Brain microvascular endothelial cell (primary cell): ENCODE measurements at regions not wholly inside any gene's neighbourhood (a gene's known extent, or its start where the extent isn't known, plus 50 kb on each side); places are given as distances from the start of the nearest gene placed in this dataset.
A peak's percentile ranks its signal among the peaks of the same experiment; 100 is the strongest.

Experiments
- DNase-seq: peaks from one replicate; pipeline ENCODE4 v3.0.0-alpha.2; 2020
- H3K27ac ChIP-seq: fragments of 250-450 bp; sonication (Bioruptor Pico); 2 replicates; pipeline ENCODE4 v1.5.1; 2020; ENCODE audit warnings: mild to moderate bottlenecking, moderate library complexity
- H3K27me3 ChIP-seq: fragments of 250-450 bp; sonication (Bioruptor Pico); replicated peaks from 2 replicates; pipeline ENCODE4 v1.5.1; 2020; ENCODE audit warnings: mild to moderate bottlenecking
- H3K36me3 ChIP-seq: fragments of 250-450 bp; sonication (Bioruptor Pico); replicated peaks from 2 replicates; pipeline ENCODE4 v1.5.1; 2020; ENCODE audit warnings: mild to moderate bottlenecking
- H3K4me3 ChIP-seq: 2 replicates; pipeline ENCODE4 v1.5.1; 2011; ENCODE audit warnings: low read depth, mild to moderate bottlenecking, control low read depth, low read length, moderate library complexity
- in situ Hi-C: cut with HindIII; loops from 2 replicates; pipeline ENCODE4 v1.10.0; 2017; ENCODE audit warnings: low sequenced_read_pairs, low pct_ligation_motif_present
- TF ChIP-seq, protein P1 (sequence below): IDR thresholded peaks from 2 replicates; pipeline ENCODE4 v1.5.1; 2011; ENCODE audit warnings: low read depth, mild to moderate bottlenecking, moderate library complexity, low read length, control low read depth, inconsistent platforms; ENCODE audit errors: missing control alignments

DNA sequence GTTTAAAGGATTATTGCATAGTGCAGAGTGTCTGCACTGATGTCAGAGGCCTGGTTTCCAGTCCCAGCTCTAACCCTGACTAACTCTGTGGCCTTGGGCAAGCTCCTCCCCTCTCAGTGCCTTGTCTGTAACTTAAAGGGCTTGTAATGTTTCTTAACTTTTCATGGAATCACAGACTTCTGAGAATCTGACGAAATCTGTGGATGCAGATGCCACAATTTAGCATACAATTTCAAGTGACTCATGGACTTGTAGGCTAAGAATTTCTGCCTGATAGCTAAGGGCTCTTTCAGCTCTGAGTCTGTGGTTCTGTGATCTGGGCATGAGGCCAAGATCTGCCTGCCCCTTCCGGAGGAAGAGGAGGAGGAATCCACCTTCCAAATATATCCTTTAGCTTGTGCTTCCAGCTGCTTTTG lies 236.9 kb downstream of the AR start:
- TF ChIP-seq, protein P1, sequence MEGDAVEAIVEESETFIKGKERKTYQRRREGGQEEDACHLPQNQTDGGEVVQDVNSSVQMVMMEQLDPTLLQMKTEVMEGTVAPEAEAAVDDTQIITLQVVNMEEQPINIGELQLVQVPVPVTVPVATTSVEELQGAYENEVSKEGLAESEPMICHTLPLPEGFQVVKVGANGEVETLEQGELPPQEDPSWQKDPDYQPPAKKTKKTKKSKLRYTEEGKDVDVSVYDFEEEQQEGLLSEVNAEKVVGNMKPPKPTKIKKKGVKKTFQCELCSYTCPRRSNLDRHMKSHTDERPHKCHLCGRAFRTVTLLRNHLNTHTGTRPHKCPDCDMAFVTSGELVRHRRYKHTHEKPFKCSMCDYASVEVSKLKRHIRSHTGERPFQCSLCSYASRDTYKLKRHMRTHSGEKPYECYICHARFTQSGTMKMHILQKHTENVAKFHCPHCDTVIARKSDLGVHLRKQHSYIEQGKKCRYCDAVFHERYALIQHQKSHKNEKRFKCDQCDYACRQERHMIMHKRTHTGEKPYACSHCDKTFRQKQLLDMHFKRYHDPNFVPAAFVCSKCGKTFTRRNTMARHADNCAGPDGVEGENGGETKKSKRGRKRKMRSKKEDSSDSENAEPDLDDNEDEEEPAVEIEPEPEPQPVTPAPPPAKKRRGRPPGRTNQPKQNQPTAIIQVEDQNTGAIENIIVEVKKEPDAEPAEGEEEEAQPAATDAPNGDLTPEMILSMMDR = no peak
- Histone ChIP-seq H3K27me3 (no peaks in the 10 kb centered on the region), H3K27ac (peak overlapping the region; percentile 58), H3K4me3 (no peak overlapping the region), H3K36me3 (no peaks in the 10 kb centered on the region)
- in situ Hi-C loops = no loop called here
- peak; percentile 91 for DNase-seq

DNA sequence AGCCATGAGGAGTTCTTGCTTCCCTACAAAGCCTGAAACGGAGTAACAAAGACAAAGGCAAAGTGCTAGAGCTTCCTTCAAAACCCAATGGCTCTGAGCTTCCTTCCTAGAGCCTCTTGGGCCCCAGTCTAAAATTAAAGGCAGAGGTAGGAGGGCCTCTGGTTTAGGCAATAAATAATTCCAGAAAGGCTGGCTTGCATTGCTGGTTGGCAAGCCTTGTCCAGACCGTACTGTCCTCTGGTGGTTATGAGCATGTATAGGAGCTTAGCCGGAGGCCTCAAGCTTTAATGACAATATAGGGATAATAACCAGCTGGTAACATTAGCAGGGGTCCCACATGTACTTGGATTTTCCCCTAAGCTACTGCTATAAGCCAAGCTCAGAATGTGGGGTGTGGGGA lies 237.3 kb downstream of the AR start:
- in situ Hi-C loops = no loop called here
- TF ChIP-seq, protein P1 = peak; percentile 56
- Histone ChIP-seq H3K27ac (peak overlapping the region; percentile 58), H3K36me3 (no peaks in the 10 kb centered on the region), H3K27me3 (no peaks in the 10 kb centered on the region), H3K4me3 (no peak overlapping the region)
- no peak for DNase-seq

DNA sequence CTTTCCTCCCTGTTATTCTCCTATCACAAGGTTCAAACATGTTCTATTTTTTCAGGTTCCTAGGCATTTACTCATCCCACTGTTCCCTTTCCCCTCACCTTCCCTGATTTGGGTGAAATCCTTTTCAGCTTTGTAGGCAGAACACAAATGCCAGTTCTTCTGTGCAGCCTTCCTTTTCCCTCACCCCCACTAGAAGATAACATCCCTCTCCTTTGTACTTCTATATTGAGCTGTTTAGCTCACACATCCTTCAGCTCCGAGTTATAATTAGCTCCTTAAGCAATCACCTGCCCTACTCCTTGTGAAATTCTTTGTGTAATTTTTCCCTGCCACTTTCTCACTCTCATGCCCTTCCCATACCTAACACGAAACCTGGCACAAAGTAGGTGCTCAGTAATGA lies 240.9 kb downstream of the AR start:
- no peak overlapping the region for H3K27ac ChIP-seq
- no peak for DNase-seq
- in situ Hi-C loops = no loop called here
- TF ChIP-seq, protein P1 = no peak
- no peaks in the 10 kb centered on the region for H3K36me3 ChIP-seq
- H3K27me3 ChIP-seq = no peaks in the 10 kb centered on the region
- no peak overlapping the region for H3K4me3 ChIP-seq

DNA sequence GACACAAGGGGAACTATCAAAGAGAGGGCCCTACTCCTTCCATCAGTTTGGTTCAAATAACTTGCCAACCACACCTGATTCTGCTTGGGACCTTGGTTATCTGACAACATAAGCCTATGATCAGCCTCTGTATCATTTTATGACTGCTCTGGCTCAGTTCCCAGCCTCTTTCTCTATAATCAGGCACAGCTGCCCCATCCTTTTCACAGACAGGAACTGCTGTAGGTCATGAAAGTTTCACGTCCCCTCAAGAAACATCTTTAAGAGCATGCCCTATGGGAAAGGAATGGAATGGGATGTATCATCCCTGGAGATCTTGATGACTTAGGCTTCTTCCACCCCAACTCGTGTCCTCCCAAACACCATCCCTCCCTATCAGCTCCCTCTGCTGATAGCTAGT lies 243.4 kb downstream of the AR start:
- TF ChIP-seq, protein P1 = no peak
- in situ Hi-C loops = no loop called here
- Histone ChIP-seq H3K4me3 (no peak overlapping the region), H3K27ac (no peak overlapping the region), H3K27me3 (no peaks in the 10 kb centered on the region), H3K36me3 (no peaks in the 10 kb centered on the region)
- DNase-seq = no peak

DNA sequence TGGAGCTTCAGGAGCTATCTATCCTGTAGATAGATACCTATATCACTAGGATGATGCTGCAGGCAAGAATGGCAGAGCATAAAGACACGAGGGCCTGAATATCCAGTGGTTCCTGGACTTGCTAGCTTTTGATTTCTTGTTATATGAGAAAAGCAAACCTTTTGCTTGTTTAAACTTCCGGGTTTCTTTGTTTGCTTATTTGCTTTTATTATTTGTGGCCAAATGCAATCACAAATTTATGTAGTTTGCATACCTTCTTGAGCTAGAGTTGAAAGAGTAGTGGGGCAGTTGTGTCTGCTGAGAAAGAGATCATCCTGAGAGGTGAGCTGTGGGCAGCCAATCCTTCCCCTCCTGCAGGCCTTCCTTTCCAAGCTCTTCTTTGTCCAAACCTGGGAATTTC lies 245.7 kb downstream of the AR start:
- no peak for DNase-seq
- Histone ChIP-seq H3K36me3 (no peaks in the 10 kb centered on the region), H3K4me3 (no peak overlapping the region), H3K27me3 (no peaks in the 10 kb centered on the region), H3K27ac (no peak overlapping the region)
- in situ Hi-C loops = no loop called here
- TF ChIP-seq, protein P1 = no peak
